Suprapubic skin (tissue), 4 donors: ENCODE measurements at regions not wholly inside any gene's neighbourhood (a gene's known extent, or its start where the extent isn't known, plus 50 kb on each side); places are given as distances from the start of the nearest gene placed in this dataset.

Experiments used
- DNase-seq, 2 donors: peaks; one replicate each; pipeline ENCODE4 v3.0.0-alpha.2; 2019; ENCODE audit warnings: low spot score in 2 of 2
- H3K27ac ChIP-seq: fragments of 200-600 bp; sonication (generic); one replicate; pipeline ENCODE4 v1.5.1; 2019
- H3K27me3 ChIP-seq: fragments of 200-600 bp; sonication (generic); one replicate; pipeline ENCODE4 v1.5.1; 2019
- H3K36me3 ChIP-seq: fragments of 200-600 bp; sonication (generic); one replicate; pipeline ENCODE4 v1.5.1; 2019
- H3K4me1 ChIP-seq: fragments of 200-600 bp; sonication (generic); one replicate; pipeline ENCODE4 v1.5.1; 2019
- H3K4me3 ChIP-seq: fragments of 200-600 bp; sonication (generic); one replicate; pipeline ENCODE4 v1.5.1; 2019; ENCODE audit warnings: mild to moderate bottlenecking
- H3K9me3 ChIP-seq: fragments of 200-600 bp; sonication (generic); one replicate; pipeline ENCODE4 v1.5.1; 2019
- EP300 ChIP-seq: sonication (generic); formaldehyde crosslinking; IDR thresholded peaks from one replicate; pipeline ENCODE4 v1.6.1; 2017; ENCODE audit warnings: antibody characterized with exemption
- POLR2A ChIP-seq, 2 donors: fragments of 450-650 bp; IDR thresholded peaks; one replicate each; pipeline ENCODE4 v1.6.1; 2017; ENCODE audit warnings: antibody characterized with exemption in 2 of 2, mild to moderate bottlenecking in 2 of 2, moderate library complexity in 2 of 2
- POLR2AphosphoS5 ChIP-seq, 3 donors: sonication (generic); formaldehyde crosslinking; IDR thresholded peaks; one replicate each; pipeline ENCODE4 v1.6.1; 2017; ENCODE audit warnings: antibody characterized with exemption in 3 of 3
- WGBS: methylation state at CpG from one replicate; pipeline ENCODE4 v1.1.5; 2018; 5-methylcytosine and 5-hydroxymethylcytosine counted together
- TF ChIP-seq, protein P1 (sequence below), 2 donors: fragments of 200-600 bp in 1 of 2; fragments of 450-650 bp in 1 of 2; sonication (generic) in 1 of 2; IDR thresholded peaks; one replicate each; pipeline ENCODE4 v1.5.1; 2016 to 2019; ENCODE audit warnings: antibody characterized with exemption in 2 of 2, mild to moderate bottlenecking in 1 of 2, moderate library complexity in 1 of 2

DNA sequence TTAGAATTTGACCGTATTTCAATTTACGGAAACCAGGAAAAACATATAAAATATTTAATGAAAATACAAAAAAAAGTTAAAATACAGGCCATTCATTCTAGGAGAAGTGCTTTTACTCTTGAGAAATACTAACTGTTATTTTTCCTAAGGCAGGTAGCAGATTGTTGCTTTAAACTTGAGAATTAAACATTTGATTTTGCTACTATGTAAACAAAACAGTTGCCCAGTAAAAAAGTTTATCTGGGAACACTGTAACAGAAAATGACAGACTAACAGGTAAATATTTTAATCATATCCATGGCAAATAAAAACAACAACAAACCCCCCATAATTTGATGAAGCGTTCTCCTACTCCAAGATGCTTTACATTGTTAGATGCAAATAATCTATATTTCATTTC is 350.5 kb downstream of the CRPPA start:
- H3K4me1 ChIP-seq = peaks cover 17% of the 10 kb centered on the region
- TF ChIP-seq EP300 (no peak), POLR2A (IDR thresholded peaks at IDR 0.05) (no peak), POLR2AphosphoS5 (IDR thresholded peaks at IDR 0.05) (no peak)
- TF ChIP-seq, protein P1, sequence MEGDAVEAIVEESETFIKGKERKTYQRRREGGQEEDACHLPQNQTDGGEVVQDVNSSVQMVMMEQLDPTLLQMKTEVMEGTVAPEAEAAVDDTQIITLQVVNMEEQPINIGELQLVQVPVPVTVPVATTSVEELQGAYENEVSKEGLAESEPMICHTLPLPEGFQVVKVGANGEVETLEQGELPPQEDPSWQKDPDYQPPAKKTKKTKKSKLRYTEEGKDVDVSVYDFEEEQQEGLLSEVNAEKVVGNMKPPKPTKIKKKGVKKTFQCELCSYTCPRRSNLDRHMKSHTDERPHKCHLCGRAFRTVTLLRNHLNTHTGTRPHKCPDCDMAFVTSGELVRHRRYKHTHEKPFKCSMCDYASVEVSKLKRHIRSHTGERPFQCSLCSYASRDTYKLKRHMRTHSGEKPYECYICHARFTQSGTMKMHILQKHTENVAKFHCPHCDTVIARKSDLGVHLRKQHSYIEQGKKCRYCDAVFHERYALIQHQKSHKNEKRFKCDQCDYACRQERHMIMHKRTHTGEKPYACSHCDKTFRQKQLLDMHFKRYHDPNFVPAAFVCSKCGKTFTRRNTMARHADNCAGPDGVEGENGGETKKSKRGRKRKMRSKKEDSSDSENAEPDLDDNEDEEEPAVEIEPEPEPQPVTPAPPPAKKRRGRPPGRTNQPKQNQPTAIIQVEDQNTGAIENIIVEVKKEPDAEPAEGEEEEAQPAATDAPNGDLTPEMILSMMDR (IDR thresholded peaks at IDR 0.05) = no peak
- WGBS = 88% methylated on average over 3 of the region's 3 CpGs
- H3K9me3 ChIP-seq = no peaks in the 10 kb centered on the region
- H3K36me3 ChIP-seq = no peaks in the 10 kb centered on the region
- no peaks in the 10 kb centered on the region for H3K27me3 ChIP-seq
- H3K4me3 ChIP-seq = no peak overlapping the region
- no peak overlapping the region for H3K27ac ChIP-seq
- DNase-seq = no peak

DNA sequence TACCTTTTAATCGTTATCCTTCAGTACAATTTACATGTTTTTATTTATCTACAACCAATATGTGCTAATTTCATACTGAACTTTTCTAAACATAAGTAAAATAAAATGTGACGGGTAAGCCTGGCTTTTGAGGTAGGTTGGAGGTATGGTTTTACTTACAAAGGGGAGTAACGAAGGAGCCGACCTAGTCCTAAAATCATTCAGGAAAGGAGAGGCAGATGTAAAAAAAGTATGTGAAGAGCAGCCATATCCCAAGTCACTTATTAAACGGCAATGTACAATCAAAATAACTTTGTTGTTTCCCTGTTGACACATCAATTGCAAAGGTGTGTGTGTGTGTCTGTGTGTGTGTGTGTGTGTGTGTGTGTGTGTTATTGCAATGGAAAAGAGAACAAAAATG is 351.3 kb downstream of the CRPPA start:
- Histone ChIP-seq H3K27me3 (no peaks in the 10 kb centered on the region), H3K36me3 (no peaks in the 10 kb centered on the region), H3K9me3 (no peaks in the 10 kb centered on the region), H3K4me3 (no peak overlapping the region), H3K27ac (no peak overlapping the region), H3K4me1 (peaks cover 17% of the 10 kb centered on the region)
- TF ChIP-seq POLR2A (IDR thresholded peaks at IDR 0.05) (no peak), POLR2AphosphoS5 (IDR thresholded peaks at IDR 0.05) (no peak), EP300 (no peak)
- TF ChIP-seq, protein P1 (IDR thresholded peaks at IDR 0.05) = no peak
- DNase-seq = no peak
- 71% methylated on average over 5 of the region's 5 CpGs for WGBS

DNA sequence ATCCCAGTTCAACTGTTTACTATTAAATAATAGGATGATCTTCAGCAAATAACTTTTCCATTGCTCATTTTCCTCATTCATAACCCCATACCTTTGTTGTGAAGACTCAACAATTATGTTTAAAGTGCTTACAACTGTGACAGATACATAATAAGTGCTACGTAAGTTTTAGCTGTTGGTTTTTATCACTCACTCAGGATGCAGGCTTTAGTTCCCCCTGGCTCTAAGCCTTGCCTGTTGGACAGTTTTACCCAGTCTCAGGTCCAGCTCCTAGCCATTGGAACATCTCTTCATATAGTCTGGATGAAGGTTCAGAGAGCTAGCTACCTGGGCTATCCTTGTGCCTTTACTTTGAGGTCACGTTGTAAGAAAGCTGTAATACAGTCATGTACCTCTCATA is 353.2 kb downstream of the CRPPA start:
- Histone ChIP-seq H3K27me3 (no peaks in the 10 kb centered on the region), H3K27ac (no peak overlapping the region), H3K9me3 (no peaks in the 10 kb centered on the region), H3K4me1 (peaks cover 26% of the 10 kb centered on the region), H3K4me3 (no peak overlapping the region), H3K36me3 (no peaks in the 10 kb centered on the region)
- TF ChIP-seq EP300 = no peak
- DNase-seq = no peak
- 94% methylated on average over 2 of the region's 2 CpGs for WGBS

DNA sequence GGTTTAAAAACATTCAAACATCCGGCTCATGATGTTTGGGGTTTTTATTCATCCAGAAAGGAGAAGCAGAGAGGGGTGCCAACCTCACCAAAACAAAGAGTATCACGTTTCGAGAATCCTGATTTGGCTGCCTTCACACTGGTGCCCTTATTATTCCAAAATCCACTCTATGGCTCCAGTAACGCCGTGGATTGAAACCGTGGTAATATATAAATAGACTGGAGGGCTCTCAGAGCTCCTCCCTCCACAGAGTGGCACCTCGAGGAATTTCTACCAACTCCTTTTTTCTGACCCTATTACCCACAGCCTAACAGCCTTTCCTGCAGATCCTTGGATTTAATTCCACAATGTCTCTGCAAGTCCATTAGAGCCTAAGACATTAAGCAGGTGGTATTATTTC is 353.6 kb downstream of the CRPPA start:
- Histone ChIP-seq H3K4me3 (peak overlapping the region; percentile 7), H3K36me3 (no peaks in the 10 kb centered on the region), H3K27me3 (no peaks in the 10 kb centered on the region), H3K9me3 (no peaks in the 10 kb centered on the region), H3K27ac (peak overlapping the region; percentile 49), H3K4me1 (peaks cover 31% of the 10 kb centered on the region)
- TF ChIP-seq, protein P1 (IDR thresholded peaks at IDR 0.05) = no peak
- TF ChIP-seq POLR2AphosphoS5 (IDR thresholded peaks at IDR 0.05) (no peak), EP300 (no peak), POLR2A (IDR thresholded peaks at IDR 0.05) (no peak)
- DNase-seq = no peak
- 13% methylated on average over 7 of the region's 7 CpGs for WGBS

DNA sequence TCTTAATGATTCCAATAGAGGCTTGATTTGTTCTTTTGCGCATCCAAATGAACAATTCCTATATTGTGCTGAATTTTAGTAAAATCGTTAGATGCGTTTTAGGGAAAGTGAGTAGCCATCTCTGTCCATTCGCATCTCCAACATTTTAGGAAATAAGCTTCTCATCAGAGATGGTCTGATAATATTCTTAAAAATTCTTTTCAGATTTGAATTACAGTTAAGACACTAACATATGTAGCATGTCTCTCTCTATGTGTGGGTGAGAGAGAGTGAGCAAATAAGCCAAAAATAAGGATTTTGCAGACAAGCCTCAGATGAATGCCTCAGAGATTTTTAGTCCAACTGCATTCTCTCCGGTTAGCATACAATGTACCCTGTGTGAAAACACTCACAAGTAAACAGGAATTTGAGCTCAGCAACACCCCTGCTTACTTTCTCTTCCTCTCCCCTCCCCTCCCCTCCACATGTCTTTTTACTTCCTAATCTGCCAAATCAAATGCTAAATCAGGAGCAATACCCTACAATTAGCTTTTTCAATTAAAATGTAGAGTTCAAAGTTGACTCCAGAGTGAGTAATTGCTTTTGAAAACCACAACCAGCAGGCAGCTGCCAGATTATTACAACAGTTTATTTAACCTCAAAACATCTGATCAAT is 354.4 kb downstream of the CRPPA start:
- H3K36me3 ChIP-seq = no peaks in the 10 kb centered on the region
- H3K9me3 ChIP-seq = no peaks in the 10 kb centered on the region
- H3K4me3 ChIP-seq = peak overlapping the region; percentile 7
- peaks cover 37% of the 10 kb centered on the region for H3K4me1 ChIP-seq
- TF ChIP-seq POLR2A (IDR thresholded peaks at IDR 0.05) (no peak), POLR2AphosphoS5 (IDR thresholded peaks at IDR 0.05) (no peak), EP300 (no peak)
- TF ChIP-seq, protein P1 (IDR thresholded peaks at IDR 0.05) = no peak
- no peaks in the 10 kb centered on the region for H3K27me3 ChIP-seq
- no peak for DNase-seq
- 64% methylated on average over 5 of the region's 5 CpGs for WGBS
- peak overlapping the region; percentile 49 for H3K27ac ChIP-seq

DNA sequence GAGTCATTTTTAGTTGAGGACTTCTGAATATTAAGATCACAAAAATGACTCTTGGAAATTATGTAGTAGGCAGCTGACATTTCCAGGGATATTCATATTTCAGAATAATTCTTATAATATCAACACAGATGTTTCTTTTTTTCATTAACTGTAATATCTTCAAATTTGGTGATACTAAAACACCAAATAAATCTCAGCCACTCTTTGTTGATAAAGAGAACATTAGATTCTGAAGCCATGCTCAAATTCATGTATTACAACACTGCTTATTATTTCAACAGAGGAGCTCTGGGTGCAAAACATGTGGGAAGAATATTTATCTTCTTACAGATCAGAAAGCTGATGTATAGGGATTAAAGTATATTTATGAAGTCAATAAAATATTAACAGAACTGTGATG is 355.4 kb downstream of the CRPPA start:
- Histone ChIP-seq H3K36me3 (no peaks in the 10 kb centered on the region), H3K9me3 (no peaks in the 10 kb centered on the region), H3K27ac (no peak overlapping the region), H3K4me3 (no peak overlapping the region), H3K27me3 (no peaks in the 10 kb centered on the region), H3K4me1 (peaks cover 43% of the 10 kb centered on the region)
- no peak for DNase-seq
- TF ChIP-seq POLR2AphosphoS5 (IDR thresholded peaks at IDR 0.05) (no peak), POLR2A (IDR thresholded peaks at IDR 0.05) (no peak), EP300 (no peak)
- TF ChIP-seq, protein P1 (IDR thresholded peaks at IDR 0.05) = no peak
